Sigmoid colon (tissue), 6 donors: ENCODE measurements at regions not wholly inside any gene's neighbourhood (a gene's known extent, or its start where the extent isn't known, plus 50 kb on each side); places are given as distances from the start of the nearest gene placed in this dataset.

ENCODE experiments used
- DNase-seq: peaks from one replicate; pipeline ENCODE4 v3.0.0-alpha.2; 2019
- H3K27ac ChIP-seq, 4 donors: fragments of 200-600 bp; sonication (generic); one replicate each; pipeline ENCODE4 v1.5.1; 2016 to 2019; ENCODE audit warnings: mild to moderate bottlenecking in 1 of 4
- H3K27me3 ChIP-seq, 3 donors: fragments of 200-600 bp; sonication (generic); one replicate each; pipeline ENCODE4 v1.5.1; 2019; ENCODE audit warnings: mild to moderate bottlenecking in 1 of 3
- H3K36me3 ChIP-seq, 4 donors: fragments of 200-600 bp; sonication (generic); one replicate each; pipeline ENCODE4 v1.5.1; 2016 to 2019
- H3K4me1 ChIP-seq, 4 donors: fragments of 200-600 bp; sonication (generic); one replicate each; pipeline ENCODE4 v1.5.1; 2017 to 2019
- H3K4me3 ChIP-seq, 4 donors: fragments of 200-600 bp; sonication (generic); one replicate each; pipeline ENCODE4 v1.5.1; 2017 to 2019; ENCODE audit warnings: mild to moderate bottlenecking in 2 of 4, moderate library complexity in 1 of 4
- H3K9me3 ChIP-seq, 4 donors: fragments of 200-600 bp in 3 of 4; sonication (generic) in 3 of 4; one replicate each; pipeline versions ENCODE4 v1.5.1 to v1.6.1; 2013 to 2019
- EP300 ChIP-seq, 4 donors: sonication (generic); formaldehyde crosslinking; IDR thresholded peaks; one replicate each; pipeline ENCODE4 v1.6.1; 2017; ENCODE audit warnings: antibody characterized with exemption in 4 of 4
- POLR2A ChIP-seq, 2 donors: fragments of 450-650 bp; IDR thresholded peaks; one replicate each; pipeline ENCODE4 v1.6.1; 2016; ENCODE audit warnings: antibody characterized with exemption in 2 of 2, mild to moderate bottlenecking in 2 of 2, moderate library complexity in 2 of 2
- POLR2AphosphoS5 ChIP-seq, 4 donors: sonication (generic); formaldehyde crosslinking; IDR thresholded peaks; one replicate each; pipeline ENCODE4 v1.6.1; 2017; ENCODE audit warnings: antibody characterized with exemption in 4 of 4
- WGBS, 2 donors: extraction: QIAGEN DNeasy Blood & Tissue Kit; methylation state at CpG; one replicate each; pipeline ENCODE4 v1.1.7; 2013; 5-methylcytosine and 5-hydroxymethylcytosine counted together
- intact Hi-C: fragments of 100-400 bp; cut with DNase I; formaldehyde crosslinking; loops from one replicate; pipeline ENCODE4 v1.15.1; 2023
- TF ChIP-seq, protein P1 (sequence below), 4 experiments: fragments of 450-650 bp in 3 of 4; fragments of 200-600 bp in 1 of 4; IDR thresholded peaks; one replicate each; pipeline ENCODE4 v1.5.1; 2016 to 2019; ENCODE audit warnings: antibody characterized with exemption in 4 of 4, mild to moderate bottlenecking in 3 of 4, moderate library complexity in 2 of 4
- donor health status: healthy with polysubstance abuse.
- donor health status: healthy.

DNA sequence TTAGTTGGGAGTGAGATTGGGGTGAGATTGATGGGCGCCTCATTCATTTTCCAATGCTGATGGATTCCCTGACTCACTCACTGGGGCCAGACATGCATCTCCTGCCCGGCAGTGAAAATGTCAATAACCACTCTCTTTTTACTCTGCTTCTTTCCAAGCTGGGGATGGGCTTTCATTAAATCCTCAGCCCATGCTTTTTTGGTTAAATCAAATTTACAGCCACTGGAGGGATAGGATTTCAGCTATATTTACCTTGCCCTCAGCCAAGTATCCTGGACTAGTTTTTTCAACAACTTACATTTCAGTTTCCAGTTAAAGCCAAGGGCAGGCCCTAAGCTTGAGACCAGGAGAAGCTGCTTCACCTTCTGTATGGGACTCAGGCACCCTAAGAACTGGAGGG lies 162.8 kb downstream of the TSN start:
- no peak overlapping the region for H3K27ac ChIP-seq
- intact Hi-C loops = no loop called here
- WGBS, 2 donors = 93 to 94% methylated on average over 2 of the region's 2 CpGs
- H3K9me3 ChIP-seq = no peaks in the 10 kb centered on the region
- no peaks in the 10 kb centered on the region for H3K27me3 ChIP-seq
- no peaks in the 10 kb centered on the region for H3K4me1 ChIP-seq
- H3K4me3 ChIP-seq = no peak overlapping the region
- no peak for TF ChIP-seq POLR2A (IDR thresholded peaks at IDR 0.05)
- TF ChIP-seq POLR2AphosphoS5 (IDR thresholded peaks at IDR 0.05) = no peak
- TF ChIP-seq, protein P1, sequence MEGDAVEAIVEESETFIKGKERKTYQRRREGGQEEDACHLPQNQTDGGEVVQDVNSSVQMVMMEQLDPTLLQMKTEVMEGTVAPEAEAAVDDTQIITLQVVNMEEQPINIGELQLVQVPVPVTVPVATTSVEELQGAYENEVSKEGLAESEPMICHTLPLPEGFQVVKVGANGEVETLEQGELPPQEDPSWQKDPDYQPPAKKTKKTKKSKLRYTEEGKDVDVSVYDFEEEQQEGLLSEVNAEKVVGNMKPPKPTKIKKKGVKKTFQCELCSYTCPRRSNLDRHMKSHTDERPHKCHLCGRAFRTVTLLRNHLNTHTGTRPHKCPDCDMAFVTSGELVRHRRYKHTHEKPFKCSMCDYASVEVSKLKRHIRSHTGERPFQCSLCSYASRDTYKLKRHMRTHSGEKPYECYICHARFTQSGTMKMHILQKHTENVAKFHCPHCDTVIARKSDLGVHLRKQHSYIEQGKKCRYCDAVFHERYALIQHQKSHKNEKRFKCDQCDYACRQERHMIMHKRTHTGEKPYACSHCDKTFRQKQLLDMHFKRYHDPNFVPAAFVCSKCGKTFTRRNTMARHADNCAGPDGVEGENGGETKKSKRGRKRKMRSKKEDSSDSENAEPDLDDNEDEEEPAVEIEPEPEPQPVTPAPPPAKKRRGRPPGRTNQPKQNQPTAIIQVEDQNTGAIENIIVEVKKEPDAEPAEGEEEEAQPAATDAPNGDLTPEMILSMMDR (IDR thresholded peaks at IDR 0.05) = no peak
- no peak for DNase-seq
- no peaks in the 10 kb centered on the region for H3K36me3 ChIP-seq

DNA sequence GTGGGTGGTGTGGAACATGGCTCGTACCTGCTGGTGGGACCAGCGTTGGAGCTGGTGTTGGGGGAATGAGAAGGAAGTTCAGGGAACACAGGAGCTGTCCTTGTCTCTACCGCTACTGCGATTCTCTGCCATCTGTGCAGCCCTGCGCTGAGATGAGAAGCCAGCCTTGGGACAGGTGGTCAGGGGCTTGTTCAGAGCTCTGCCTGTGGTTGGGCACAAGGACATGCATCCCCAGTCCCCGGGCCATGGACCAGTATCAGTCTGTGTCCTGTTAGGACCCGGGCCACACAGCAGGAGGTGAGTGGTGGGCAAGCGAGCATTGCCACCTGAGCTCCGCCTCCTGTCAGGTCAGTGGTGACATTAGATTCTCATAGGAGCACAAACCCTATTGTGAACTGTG lies 164.4 kb downstream of the TSN start:
- TF ChIP-seq, protein P1 (IDR thresholded peaks at IDR 0.05) = no peak
- no peak for TF ChIP-seq EP300 (IDR thresholded peaks at IDR 0.05)
- TF ChIP-seq POLR2A (IDR thresholded peaks at IDR 0.05) = no peak
- no peak for TF ChIP-seq POLR2AphosphoS5 (IDR thresholded peaks at IDR 0.05)
- WGBS, 2 donors = 92 to 93% methylated on average over 9 of the region's 9 CpGs
- no peaks in the 10 kb centered on the region for H3K36me3 ChIP-seq
- intact Hi-C loops = no loop called here
- no peaks in the 10 kb centered on the region for H3K27me3 ChIP-seq
- H3K9me3 ChIP-seq = no peaks in the 10 kb centered on the region
- no peak for DNase-seq
- no peaks in the 10 kb centered on the region for H3K4me1 ChIP-seq
- H3K27ac ChIP-seq = no peak overlapping the region
- no peak overlapping the region for H3K4me3 ChIP-seq

DNA sequence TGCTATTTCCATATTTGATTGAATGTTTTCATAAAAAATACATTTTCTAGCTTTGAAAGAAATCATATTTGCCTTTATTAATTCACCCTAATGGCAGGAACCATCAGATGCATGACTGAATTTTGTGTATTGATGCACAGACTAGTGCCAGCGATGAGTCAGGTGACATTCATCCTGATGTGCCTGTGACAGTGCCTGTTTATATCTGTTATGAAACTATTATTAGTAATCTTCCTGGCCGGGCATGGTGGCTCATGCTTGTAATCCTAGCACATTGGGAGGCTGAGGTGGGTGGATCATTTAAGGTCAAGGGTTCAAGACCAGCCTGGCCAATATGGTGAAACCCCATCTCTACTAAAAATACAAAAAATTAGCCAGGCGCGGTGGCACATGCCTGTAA lies 170.0 kb downstream of the TSN start:
- DNase-seq = no peak
- intact Hi-C loops = no loop called here
- Histone ChIP-seq H3K4me3 (no peak overlapping the region), H3K36me3 (no peaks in the 10 kb centered on the region), H3K9me3 (no peaks in the 10 kb centered on the region), H3K27ac (no peak overlapping the region), H3K27me3 (no peaks in the 10 kb centered on the region), H3K4me1 (no peaks in the 10 kb centered on the region)
- WGBS, 2 donors = 93 to 95% methylated on average over 4 of the region's 4 CpGs
- TF ChIP-seq POLR2AphosphoS5 (IDR thresholded peaks at IDR 0.05) (no peak), EP300 (IDR thresholded peaks at IDR 0.05) (no peak), POLR2A (IDR thresholded peaks at IDR 0.05) (no peak)
- TF ChIP-seq, protein P1 (IDR thresholded peaks at IDR 0.05) = no peak

DNA sequence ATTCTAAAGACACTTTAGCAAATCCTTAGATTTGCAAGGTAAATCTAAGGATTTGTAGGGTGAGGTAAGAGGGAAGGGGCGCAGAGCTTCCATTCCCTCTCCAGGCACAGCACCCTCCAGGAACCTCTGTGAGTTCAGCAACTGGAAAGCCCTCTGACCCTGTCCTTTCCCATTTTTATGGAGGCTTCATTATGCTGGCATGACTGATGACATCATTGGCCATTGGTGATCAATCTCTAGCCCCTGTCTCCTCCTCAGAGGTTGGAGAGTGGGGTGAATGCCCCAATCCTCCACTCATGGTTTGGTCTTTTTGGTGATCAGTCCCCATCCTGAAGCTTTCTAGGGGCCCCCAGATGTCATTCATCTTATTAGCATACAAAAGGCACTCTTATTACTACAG lies 187.8 kb downstream of the TSN start:
- no peaks in the 10 kb centered on the region for H3K9me3 ChIP-seq
- H3K27ac ChIP-seq = no peak overlapping the region
- no peak overlapping the region for H3K4me3 ChIP-seq
- no peaks in the 10 kb centered on the region for H3K4me1 ChIP-seq
- DNase-seq = no peak
- intact Hi-C loops = no loop called here
- no peaks in the 10 kb centered on the region for H3K27me3 ChIP-seq
- no peaks in the 10 kb centered on the region for H3K36me3 ChIP-seq
- WGBS, 2 donors = 89 to 93% methylated on average over 1 of the region's 1 CpG
- TF ChIP-seq, protein P1 (IDR thresholded peaks at IDR 0.05) = no peak
- TF ChIP-seq EP300 (IDR thresholded peaks at IDR 0.05) (no peak), POLR2AphosphoS5 (IDR thresholded peaks at IDR 0.05) (no peak), POLR2A (IDR thresholded peaks at IDR 0.05) (no peak)

DNA sequence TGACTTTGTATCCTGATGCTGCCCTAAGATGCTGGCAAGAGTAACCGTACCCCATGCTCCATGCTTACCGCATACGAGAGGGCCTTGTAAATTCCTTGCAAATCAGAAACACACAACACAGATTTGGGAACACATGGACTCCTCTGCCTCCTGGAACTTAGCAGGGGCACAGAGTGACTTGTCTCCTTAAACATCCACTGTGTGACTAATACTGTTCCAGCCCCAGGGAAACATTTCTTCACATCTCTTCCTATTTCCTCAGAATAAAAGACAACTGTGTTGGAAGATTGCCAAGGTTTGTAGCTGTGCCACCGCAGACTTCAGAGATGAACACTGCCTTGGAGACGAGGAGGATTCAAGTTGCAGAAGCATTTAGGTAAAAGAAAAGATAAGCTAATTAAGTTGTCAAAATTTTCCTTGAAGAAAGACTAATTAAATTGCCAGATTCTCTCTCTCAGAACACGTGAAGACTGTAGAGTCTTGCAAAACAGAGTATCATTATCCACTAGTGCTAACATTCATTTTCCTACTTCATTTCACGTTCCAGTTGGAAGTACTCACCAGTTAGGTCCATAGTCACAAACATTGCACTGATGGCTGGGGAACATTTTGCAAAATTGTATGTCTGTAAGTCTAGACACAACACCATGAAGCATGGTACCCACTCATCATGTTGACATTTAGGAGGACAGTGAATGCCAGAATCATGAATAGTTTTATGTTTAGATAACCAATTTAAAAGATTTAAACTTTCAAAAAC lies 188.8 kb downstream of the TSN start:
- DNase-seq = no peak
- Histone ChIP-seq H3K4me3 (no peak overlapping the region), H3K9me3 (no peaks in the 10 kb centered on the region), H3K36me3 (no peaks in the 10 kb centered on the region), H3K27me3 (no peaks in the 10 kb centered on the region), H3K27ac (no peak overlapping the region), H3K4me1 (no peaks in the 10 kb centered on the region)
- WGBS, 2 donors = 74 to 77% methylated on average over 7 of the region's 7 CpGs
- intact Hi-C loops = no loop called here
- TF ChIP-seq POLR2A (IDR thresholded peaks at IDR 0.05) (no peak), POLR2AphosphoS5 (IDR thresholded peaks at IDR 0.05) (no peak), EP300 (IDR thresholded peaks at IDR 0.05) (no peak)
- TF ChIP-seq, protein P1 (IDR thresholded peaks at IDR 0.05) = no peak
